ENCODE measurements at regions not wholly inside any gene's neighbourhood (a gene's known extent, or its start where the extent isn't known, plus 50 kb on each side); places are given as distances from the start of the nearest gene placed in this dataset.

DNA sequence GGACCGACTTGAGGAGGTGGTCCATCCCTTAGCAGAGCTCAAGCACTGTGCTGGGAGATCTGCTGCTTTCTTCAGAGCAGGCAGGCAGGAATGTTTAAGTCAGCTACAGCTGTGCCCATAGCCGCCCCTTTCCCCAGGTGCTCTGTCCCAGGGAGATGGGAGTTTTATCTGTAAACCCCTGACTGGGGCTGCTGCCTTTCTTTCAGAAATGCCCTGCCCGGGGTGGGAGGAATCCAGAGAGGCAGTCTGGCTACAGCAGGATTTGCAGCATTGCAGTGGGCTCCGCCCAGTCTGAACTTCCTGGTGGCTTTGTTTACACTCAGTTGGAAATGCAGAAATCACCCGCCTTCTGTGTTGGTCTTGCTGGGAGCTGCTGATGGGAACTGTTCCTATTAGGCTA lies 51.2 kb upstream of the SEMA3A start:
- no peak for TF ChIP-seq GATA1 (IDR thresholded peaks at IDR 0.05; ENCODE audit: low read depth, low read length)
- no peak for TF ChIP-seq POLR2A (IDR thresholded peaks at IDR 0.05; ENCODE audit: low read length)
- no peak for DNase-seq
